SK-N-SH treated with all-trans-retinoic acid at 6 μM for 48 hours (cell line): ENCODE measurements at regions not wholly inside any gene's neighbourhood (a gene's known extent, or its start where the extent isn't known, plus 50 kb on each side); places are given as distances from the start of the nearest gene placed in this dataset.

Source experiments
- ARNTL ChIP-seq: fragments of 450-650 bp; formaldehyde crosslinking; IDR thresholded peaks from 2 replicates; pipeline ENCODE4 v1.5.0; 2020; ENCODE audit warnings: low read depth, mild to moderate bottlenecking, moderate library complexity, borderline replicate concordance
- PPARA ChIP-seq: fragments of 250-450 bp; sonication (Bioruptor Pico); IDR thresholded peaks from 2 replicates; pipeline ENCODE4 v1.5.0; 2020; ENCODE audit warnings: mild to moderate bottlenecking, borderline replicate concordance
- ZC3H10 ChIP-seq: fragments of 250-450 bp; sonication (Bioruptor Pico); IDR thresholded peaks from 2 replicates; pipeline ENCODE4 v1.5.1; 2021; ENCODE audit warnings: mild to moderate bottlenecking, moderate library complexity
- ZFP30 ChIP-seq: fragments of 450-650 bp; formaldehyde crosslinking; IDR thresholded peaks from 2 replicates; pipeline ENCODE4 v1.5.0; 2022; ENCODE audit warnings: mild to moderate bottlenecking, moderate library complexity
- ZNF70 ChIP-seq: fragments of 450-650 bp; formaldehyde crosslinking; IDR thresholded peaks from 2 replicates; pipeline ENCODE4 v1.5.0; 2020; ENCODE audit warnings: mild to moderate bottlenecking, moderate library complexity
- ZNF8 ChIP-seq: fragments of 450-650 bp; formaldehyde crosslinking; IDR thresholded peaks from 2 replicates; pipeline ENCODE4 v1.5.0; 2020; ENCODE audit warnings: mild to moderate bottlenecking, moderate library complexity
- TF ChIP-seq, protein P1 (sequence below): fragments of 250-450 bp; sonication (Bioruptor Pico); IDR thresholded peaks from 2 replicates; pipeline ENCODE4 v1.5.1; 2020; ENCODE audit warnings: low read depth, mild to moderate bottlenecking, moderate library complexity
- TF ChIP-seq, protein P2 (sequence below): fragments of 250-450 bp; sonication (Bioruptor Pico); IDR thresholded peaks from 2 replicates; pipeline ENCODE4 v1.8.0; 2020; ENCODE audit warnings: mild to moderate bottlenecking, moderate library complexity, borderline replicate concordance

DNA sequence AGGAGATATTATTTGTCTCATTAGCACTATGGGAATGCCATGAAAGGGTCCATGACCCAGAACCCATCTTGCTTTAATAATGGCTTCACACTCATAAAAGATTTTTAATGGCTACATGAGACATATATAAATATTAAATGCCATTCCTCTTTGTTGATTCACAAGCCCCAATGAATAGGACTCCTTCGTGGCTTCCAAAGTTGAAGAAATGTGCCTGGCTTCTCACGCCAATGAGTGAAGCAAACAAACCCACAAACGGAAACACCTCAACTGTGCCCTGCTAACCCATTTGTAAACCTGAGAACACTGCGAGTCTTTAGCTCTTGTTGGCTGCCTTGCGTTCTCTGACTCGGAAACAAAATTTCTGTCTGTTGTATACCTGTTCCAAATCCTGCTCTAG lies 381.7 kb upstream of the DDHD1 start:
- TF ChIP-seq ZNF8 (CRISPR knock-in tag) (no peak), ZC3H10 (CRISPR knock-in tag) (no peak), ZFP30 (CRISPR knock-in tag) (no peak), ZNF70 (CRISPR knock-in tag) (no peak), PPARA (CRISPR knock-in tag) (no peak), ARNTL (CRISPR knock-in tag) (no peak)
- TF ChIP-seq, protein P1, sequence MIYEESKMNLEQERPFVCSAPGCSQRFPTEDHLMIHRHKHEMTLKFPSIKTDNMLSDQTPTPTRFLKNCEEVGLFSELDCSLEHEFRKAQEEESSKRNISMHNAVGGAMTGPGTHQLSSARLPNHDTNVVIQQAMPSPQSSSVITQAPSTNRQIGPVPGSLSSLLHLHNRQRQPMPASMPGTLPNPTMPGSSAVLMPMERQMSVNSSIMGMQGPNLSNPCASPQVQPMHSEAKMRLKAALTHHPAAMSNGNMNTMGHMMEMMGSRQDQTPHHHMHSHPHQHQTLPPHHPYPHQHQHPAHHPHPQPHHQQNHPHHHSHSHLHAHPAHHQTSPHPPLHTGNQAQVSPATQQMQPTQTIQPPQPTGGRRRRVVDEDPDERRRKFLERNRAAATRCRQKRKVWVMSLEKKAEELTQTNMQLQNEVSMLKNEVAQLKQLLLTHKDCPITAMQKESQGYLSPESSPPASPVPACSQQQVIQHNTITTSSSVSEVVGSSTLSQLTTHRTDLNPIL (CRISPR knock-in tag), result no peak
- TF ChIP-seq, protein P2, sequence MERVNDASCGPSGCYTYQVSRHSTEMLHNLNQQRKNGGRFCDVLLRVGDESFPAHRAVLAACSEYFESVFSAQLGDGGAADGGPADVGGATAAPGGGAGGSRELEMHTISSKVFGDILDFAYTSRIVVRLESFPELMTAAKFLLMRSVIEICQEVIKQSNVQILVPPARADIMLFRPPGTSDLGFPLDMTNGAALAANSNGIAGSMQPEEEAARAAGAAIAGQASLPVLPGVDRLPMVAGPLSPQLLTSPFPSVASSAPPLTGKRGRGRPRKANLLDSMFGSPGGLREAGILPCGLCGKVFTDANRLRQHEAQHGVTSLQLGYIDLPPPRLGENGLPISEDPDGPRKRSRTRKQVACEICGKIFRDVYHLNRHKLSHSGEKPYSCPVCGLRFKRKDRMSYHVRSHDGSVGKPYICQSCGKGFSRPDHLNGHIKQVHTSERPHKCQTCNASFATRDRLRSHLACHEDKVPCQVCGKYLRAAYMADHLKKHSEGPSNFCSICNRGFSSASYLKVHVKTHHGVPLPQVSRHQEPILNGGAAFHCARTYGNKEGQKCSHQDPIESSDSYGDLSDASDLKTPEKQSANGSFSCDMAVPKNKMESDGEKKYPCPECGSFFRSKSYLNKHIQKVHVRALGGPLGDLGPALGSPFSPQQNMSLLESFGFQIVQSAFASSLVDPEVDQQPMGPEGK (CRISPR knock-in tag), result no peak
